Neural cell (in vitro differentiated cells): ENCODE measurements at regions not wholly inside any gene's neighbourhood (a gene's known extent, or its start where the extent isn't known, plus 50 kb on each side); places are given as distances from the start of the nearest gene placed in this dataset.

ENCODE experiments used
- H2AFZ ChIP-seq: fragments of 200-600, 300-800 bp; sonication (generic), shearing (Covaris generic); 2 replicates; pipeline ENCODE4 v1.6.0; 2014; ENCODE audit warnings: low read depth, mild to moderate bottlenecking, antibody characterized with exemption, low read length, moderate library complexity
- H3F3A ChIP-seq: fragments of 200-600 bp; shearing (Covaris generic); 2 replicates; pipeline ENCODE4 v1.6.1; 2016; ENCODE audit warnings: mild to moderate bottlenecking, moderate library complexity, mixed read lengths, antibody characterized with exemption, low read length; ENCODE audit not compliant: insufficient read depth, poor library complexity, severe bottlenecking
- H3K27ac ChIP-seq: fragments of 200-600, 300-800 bp; sonication (generic), shearing (Covaris generic); 2 replicates; pipeline ENCODE4 v1.5.1; 2014; ENCODE audit warnings: mild to moderate bottlenecking, low read length, moderate library complexity
- H3K27me3 ChIP-seq: fragments of 300-800, 200-600 bp; sonication (generic), shearing (Covaris generic); 2 replicates; pipeline ENCODE4 v1.6.0; 2014; ENCODE audit warnings: mild to moderate bottlenecking, low read depth, low read length, moderate library complexity; ENCODE audit not compliant: insufficient read depth
- H3K36me3 ChIP-seq: fragments of 300-800, 200-600 bp; sonication (generic), shearing (Covaris generic); 2 replicates; pipeline ENCODE4 v1.5.1; 2014; ENCODE audit warnings: mild to moderate bottlenecking, antibody characterized with exemption, low read length, moderate library complexity; ENCODE audit not compliant: insufficient read depth
- H3K4me2 ChIP-seq: fragments of 300-800, 200-600 bp; sonication (generic), shearing (Covaris generic); 2 replicates; pipeline ENCODE4 v1.6.0; 2014; ENCODE audit warnings: mild to moderate bottlenecking, low read length
- H3K4me3 ChIP-seq: fragments of 300-800, 200-600 bp; sonication (generic), shearing (Covaris generic); 2 replicates; pipeline ENCODE4 v1.5.1; 2014; ENCODE audit warnings: mild to moderate bottlenecking, low read length, moderate library complexity
- H3K79me2 ChIP-seq: fragments of 200-600 bp; shearing (Covaris generic); replicated peaks from 2 replicates; pipeline ENCODE4 v1.6.0; 2014; ENCODE audit warnings: mild to moderate bottlenecking, low read length, moderate library complexity; ENCODE audit not compliant: insufficient read depth
- H3K9ac ChIP-seq: fragments of 300-800, 200-600 bp; sonication (generic), shearing (Covaris generic); 2 replicates; pipeline ENCODE4 v1.6.1; 2016; ENCODE audit warnings: mild to moderate bottlenecking, low read length, mixed read lengths
- H3K9me2 ChIP-seq: fragments of 200-600 bp; shearing (Covaris generic); 2 replicates; pipeline ENCODE4 v1.6.1; 2016; ENCODE audit warnings: mild to moderate bottlenecking, low read length, mixed read lengths; ENCODE audit not compliant: insufficient read depth
- H3K9me3 ChIP-seq: fragments of 200-600, 300-800 bp; sonication (generic), shearing (Covaris generic); 2 replicates; pipeline ENCODE4 v1.6.1; 2016; ENCODE audit warnings: mild to moderate bottlenecking, mixed run types, low read length, moderate library complexity, mixed read lengths
- H4K20me1 ChIP-seq: fragments of 200-600 bp; shearing (Covaris generic); 2 replicates; pipeline ENCODE4 v1.6.1; 2016; ENCODE audit warnings: mild to moderate bottlenecking, mixed run types; ENCODE audit not compliant: insufficient read depth
- CTCF ChIP-seq: fragments of 450-650 bp; IDR thresholded peaks from 2 replicates; pipeline ENCODE4 v1.5.1; 2014; ENCODE audit warnings: antibody characterized with exemption, mild to moderate bottlenecking, moderate library complexity; ENCODE audit not compliant: poor library complexity, severe bottlenecking
- EP300 ChIP-seq: fragments of 450-650 bp; conservative IDR thresholded peaks from 2 replicates; pipeline ENCODE4 v1.6.1; 2014; ENCODE audit warnings: antibody characterized with exemption, mild to moderate bottlenecking, moderate library complexity; ENCODE audit not compliant: poor library complexity, severe bottlenecking
- EZH2 ChIP-seq: fragments of 200-600, 300-800 bp; shearing (Covaris generic), sonication (generic); IDR thresholded peaks from 2 replicates; pipeline ENCODE4 v1.6.1; 2014; ENCODE audit warnings: antibody characterized with exemption, low read length, borderline replicate concordance, mild to moderate bottlenecking; ENCODE audit not compliant: insufficient read depth, poor library complexity, severe bottlenecking
- MXI1 ChIP-seq: fragments of 450-650 bp; conservative IDR thresholded peaks from 2 replicates; pipeline ENCODE4 v1.6.1; 2014; ENCODE audit warnings: antibody characterized with exemption, mild to moderate bottlenecking; ENCODE audit not compliant: poor library complexity, severe bottlenecking
- POLR2AphosphoS5 ChIP-seq: IDR thresholded peaks from 2 replicates; pipeline ENCODE4 v1.6.1; 2012
- RAD21 ChIP-seq: fragments of 450-650 bp; conservative IDR thresholded peaks from 2 replicates; pipeline ENCODE4 v1.6.1; 2014; ENCODE audit warnings: antibody characterized with exemption, mild to moderate bottlenecking, moderate library complexity
- REST ChIP-seq: IDR thresholded peaks from 2 replicates; pipeline ENCODE4 v1.6.1; 2012; ENCODE audit warnings: borderline replicate concordance
- SMC3 ChIP-seq: fragments of 450-650 bp; conservative IDR thresholded peaks from 2 replicates; pipeline ENCODE4 v1.6.1; 2014; ENCODE audit warnings: antibody characterized with exemption, mild to moderate bottlenecking, moderate library complexity; ENCODE audit not compliant: poor library complexity
- TAF1 ChIP-seq: IDR thresholded peaks from 2 replicates; pipeline ENCODE4 v1.6.1; 2012; ENCODE audit warnings: low read depth

- Histone ChIP-seq H4K20me1 (no peaks in the 10 kb centered on the region), H3K9ac (no peak overlapping the region), H3K27ac (no peak overlapping the region), H3K79me2 (no peaks in the 10 kb centered on the region), H3K36me3 (no peaks in the 10 kb centered on the region), H3K9me3 (no peaks in the 10 kb centered on the region), H2AFZ (no peak overlapping the region), H3K27me3 (no peaks in the 10 kb centered on the region), H3K4me2 (no peak overlapping the region), H3K4me3 (no peak overlapping the region), H3F3A (no peaks in the 10 kb centered on the region), H3K9me2 (no peaks in the 10 kb centered on the region)
- TF ChIP-seq EP300: no peak
- no peak for TF ChIP-seq MXI1
- no peak for TF ChIP-seq TAF1
- no peak for TF ChIP-seq CTCF
- TF ChIP-seq REST: no peak
- no peak for TF ChIP-seq RAD21
- no peak for TF ChIP-seq POLR2AphosphoS5
- TF ChIP-seq EZH2: no peak
- TF ChIP-seq SMC3: no peak
Measured at GRCh38 chr22:44628835-44629234, 73.2 kb upstream of the PRR5 start.

- Histone ChIP-seq H3K27ac (no peak overlapping the region), H2AFZ (no peak overlapping the region), H3K27me3 (no peaks in the 10 kb centered on the region), H4K20me1 (no peaks in the 10 kb centered on the region), H3K9me2 (no peaks in the 10 kb centered on the region), H3K9ac (no peak overlapping the region), H3K4me2 (no peak overlapping the region), H3F3A (no peaks in the 10 kb centered on the region), H3K9me3 (no peaks in the 10 kb centered on the region), H3K4me3 (no peak overlapping the region), H3K79me2 (no peaks in the 10 kb centered on the region), H3K36me3 (no peaks in the 10 kb centered on the region)
- no peak for TF ChIP-seq CTCF
Measured at GRCh38 chr22:44628273-44628672, 73.7 kb upstream of the PRR5 start.
